ENCODE measurements at regions not wholly inside any gene's neighbourhood (a gene's known extent, or its start where the extent isn't known, plus 50 kb on each side); places are given as distances from the start of the nearest gene placed in this dataset.
A peak's percentile ranks its signal among the peaks of the same experiment; 100 is the strongest.

DNA sequence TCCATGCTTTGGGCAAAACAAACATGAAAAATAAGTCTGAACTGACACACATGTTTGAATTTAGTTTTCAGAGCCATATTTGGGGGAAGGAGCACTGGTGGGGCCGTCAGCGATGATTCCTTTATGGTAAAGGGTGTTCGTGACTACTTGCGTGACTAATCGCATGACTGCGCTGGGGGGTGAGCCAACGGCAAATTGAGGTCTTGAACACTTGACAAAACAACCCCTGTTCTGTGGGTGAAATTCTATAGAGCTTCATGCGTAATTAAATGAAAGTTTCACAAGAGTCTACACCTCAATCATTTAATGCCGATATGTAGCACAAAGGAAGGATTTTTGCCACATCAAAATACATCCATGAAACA lies 127.5 kb upstream of the CYP1B1 start:
- DNase-seq (ENCODE audit: low spot score): no peak

DNA sequence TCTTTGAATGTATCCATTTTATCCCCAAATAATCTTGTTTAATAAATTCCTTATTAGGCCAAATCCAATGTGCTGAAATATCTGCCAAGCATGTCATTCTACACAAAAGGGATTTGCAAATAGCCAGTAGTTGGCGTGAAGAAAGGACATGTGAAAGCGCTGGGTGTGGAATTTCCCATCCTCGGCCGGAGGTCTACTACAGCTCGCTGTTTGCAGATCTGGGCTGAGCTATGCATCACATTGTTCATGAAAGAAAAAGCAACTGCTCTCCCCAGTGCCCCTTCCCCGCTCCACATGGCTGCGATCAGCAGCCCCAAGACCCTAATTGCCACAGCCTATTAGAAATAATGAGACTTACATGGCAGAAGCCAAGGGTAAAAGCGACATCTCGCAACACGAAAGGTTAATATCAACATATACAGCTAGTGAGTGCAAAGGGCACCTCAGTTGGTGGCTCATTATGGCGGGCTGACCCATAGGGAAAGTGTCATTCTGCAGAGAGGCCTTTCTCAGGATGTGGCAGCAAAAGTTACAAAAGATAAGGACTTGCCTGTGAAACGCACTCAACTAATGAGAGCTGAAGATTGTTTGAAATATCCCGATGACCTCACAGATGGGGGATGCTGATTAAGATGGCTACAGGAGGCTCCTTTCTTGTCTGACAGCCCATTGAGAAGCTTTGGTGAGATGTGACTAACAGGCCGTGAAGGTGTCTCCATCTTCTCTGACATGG lies 126.9 kb upstream of the CYP1B1 start:
- no peak for DNase-seq (ENCODE audit: low spot score)

DNA sequence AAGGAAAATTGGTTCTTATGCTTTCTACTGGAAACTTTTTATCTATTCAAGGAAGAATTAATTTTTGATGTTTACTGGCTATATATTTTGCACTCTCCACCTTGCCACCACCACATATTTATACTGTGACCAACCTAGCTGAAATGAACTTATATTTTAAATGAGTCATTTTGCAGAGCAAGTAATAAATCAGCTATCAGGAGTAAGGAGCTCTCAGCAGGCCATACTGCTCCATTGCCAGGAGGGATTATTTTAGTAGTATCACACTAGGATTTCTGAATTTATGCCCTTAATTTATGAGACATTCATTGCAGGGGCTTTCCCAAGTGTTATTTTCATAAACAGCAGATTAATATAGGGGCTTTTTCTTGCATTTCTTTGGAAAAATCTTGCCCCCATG lies 125.8 kb upstream of the CYP1B1 start:
- DNase-seq (ENCODE audit: low spot score): no peak

DNA sequence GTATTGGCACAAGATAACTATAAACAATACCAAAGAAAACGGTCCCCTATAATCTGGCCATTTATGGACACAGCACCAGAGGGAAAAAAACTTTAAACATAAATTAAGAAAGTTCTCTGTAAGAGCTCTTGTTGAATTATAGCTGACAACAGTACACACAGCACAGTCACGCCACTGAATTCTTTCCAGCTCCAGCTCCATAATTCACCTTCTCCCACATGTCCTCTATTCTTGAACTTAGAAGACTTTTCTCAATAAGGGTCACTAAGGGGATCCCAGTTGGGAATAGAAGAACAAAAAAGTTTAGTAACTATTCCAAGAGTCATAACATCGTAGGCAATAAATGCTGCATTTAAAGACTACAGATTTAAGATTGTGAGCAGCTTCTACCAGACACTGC lies 124.6 kb upstream of the CYP1B1 start:
- DNase-seq (ENCODE audit: low spot score): no peak

DNA sequence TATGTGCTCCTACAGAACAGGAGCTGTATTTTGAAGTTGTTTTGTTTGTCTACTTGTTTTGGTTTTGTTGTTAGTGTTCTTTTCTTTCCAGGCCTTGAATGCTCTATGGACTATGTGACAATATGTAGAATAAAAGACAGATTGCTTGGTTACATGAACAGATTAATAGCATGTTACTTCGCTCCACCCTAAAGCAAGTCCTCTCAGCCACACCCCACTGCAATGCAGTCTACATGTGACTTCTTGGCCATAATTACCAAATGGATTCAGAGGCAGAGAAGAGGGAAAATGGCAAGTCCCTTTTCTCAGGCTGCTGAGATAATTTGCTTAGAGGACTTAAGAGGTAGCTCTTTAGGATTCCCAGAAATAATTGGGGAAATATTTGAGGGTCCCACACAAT lies 123.2 kb upstream of the CYP1B1 start:
- no peak for DNase-seq (ENCODE audit: low spot score)

DNA sequence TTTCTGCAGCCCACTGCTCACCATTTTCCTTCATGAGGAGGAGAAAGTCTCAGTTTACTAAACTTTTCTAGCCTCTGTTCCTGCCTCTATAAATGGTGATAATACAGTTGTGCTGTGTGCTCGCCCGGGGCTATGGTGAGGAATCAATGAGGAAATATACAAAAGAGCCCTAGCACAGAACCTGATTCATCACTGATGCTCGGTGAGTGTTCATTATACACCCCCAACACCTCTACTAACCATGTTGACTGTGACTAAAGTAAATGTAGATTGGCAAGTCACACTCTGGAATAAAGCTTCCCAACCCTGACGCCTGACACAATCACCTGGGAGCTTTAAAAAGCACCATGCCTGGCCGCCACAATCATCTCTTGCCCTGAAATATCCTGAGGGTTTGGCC lies 118.8 kb upstream of the CYP1B1 start:
- no peak for DNase-seq (ENCODE audit: low spot score)

DNA sequence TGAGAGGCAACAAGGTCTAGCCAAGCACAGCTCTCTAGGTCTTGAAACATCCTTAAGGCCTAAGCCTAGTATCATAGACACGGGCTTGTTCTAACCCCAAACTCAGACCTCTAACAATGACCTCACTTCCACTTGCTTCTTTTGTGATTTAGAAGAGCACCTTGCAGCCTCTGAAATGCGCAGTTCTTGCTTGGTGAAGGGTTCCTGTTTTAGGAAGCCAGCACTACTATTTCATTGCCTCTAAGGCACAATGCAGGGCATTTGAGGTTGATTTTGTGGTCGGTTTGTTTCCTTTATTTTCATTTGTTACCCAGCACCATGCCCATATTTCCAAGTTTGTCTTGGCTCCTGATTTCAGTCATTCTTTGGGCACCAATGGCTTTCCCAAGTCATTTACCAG lies 117.0 kb upstream of the CYP1B1 start:
- DNase-seq (ENCODE audit: low spot score): no peak

DNA sequence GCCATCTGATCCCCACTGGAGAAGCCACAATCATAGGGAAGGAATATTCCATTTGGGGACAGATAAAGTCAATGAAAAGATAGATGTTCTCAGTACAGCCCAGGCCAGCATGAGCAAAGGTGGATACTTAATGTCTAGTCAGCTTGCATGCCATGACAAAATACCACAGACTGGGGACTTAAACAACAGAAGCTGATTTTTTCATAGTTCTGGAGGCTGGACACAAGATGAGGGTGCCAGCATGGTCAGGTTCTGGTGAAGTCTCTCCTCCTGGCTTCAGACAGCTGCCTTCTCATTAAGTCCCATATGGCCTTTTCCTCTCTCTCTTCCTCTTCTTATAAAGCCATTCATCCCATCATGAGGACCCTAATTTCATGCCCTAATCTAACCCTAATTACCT lies 116.1 kb upstream of the CYP1B1 start:
- DNase-seq (ENCODE audit: low spot score): no peak

DNA sequence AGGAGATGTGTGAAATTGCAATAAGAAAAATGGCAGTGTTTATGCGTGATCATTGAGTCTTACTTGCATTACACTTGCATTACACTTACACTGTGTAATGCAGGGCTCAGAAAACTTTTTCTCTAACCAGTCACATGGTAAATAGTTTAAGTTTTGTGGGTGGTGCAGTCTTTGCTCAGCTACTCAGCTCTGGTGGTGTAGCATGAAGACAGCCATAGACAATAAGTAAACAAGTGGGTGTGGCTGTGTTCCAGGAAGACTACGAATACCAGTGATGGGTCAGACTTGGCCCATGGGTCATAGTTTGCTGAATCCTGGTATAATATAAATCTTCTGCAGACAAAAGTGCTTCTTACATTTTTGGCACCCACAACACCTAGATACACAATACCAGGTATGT lies 115.6 kb upstream of the CYP1B1 start:
- DNase-seq (ENCODE audit: low spot score): no peak

DNA sequence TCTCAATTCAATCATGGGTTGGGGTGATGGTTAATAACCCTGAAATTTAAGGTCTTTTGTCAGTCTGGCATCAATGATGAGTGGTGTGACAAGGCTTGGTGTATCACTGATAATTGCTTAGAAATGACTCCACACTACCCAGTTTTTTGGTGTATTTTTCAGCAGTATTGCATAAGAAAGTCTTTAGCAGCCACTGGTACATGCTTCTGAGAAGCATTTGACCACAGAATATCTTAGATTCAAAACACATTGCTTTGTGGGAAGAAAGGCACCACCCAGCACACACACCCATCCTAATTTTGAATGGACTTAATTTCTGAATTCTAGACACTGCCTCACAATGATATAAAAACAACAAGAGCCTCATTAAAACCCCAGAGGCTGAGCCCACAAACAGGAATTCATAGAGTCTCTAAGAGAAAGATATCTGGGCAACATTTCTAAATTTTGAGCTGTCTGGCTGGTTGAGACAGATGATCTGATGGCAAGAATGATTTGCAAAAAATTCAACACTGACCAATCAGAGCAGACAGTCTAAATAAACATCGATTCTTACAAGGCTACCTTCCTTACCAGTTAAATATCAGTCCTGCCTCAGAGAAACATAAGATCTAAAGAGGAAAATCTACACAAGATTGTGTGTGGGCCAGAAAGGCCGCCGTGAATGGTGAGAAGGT lies 114.7 kb upstream of the CYP1B1 start:
- DNase-seq (ENCODE audit: low spot score): no peak

DNA sequence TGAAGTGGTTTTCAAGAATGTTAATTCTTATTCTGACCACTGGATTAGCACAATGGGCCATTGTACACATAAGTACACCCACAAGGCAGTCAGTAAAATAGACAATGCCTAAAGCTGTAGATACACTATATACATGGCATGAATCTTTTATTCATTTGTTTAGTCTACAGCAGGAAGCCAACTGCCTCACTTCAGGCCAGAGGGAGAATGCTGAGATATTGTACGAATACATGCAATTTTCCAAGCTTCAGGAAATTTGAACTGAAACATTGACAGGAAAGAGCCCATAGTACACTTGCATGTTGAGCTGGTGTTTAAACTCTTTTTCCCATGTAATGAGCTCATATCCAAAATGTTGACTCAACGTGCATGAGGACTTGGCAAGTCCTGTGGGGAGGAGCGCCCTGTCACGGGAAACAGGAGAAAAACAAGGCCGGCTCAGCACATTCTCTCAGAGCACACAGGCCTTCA lies 111.6 kb upstream of the CYP1B1 start:
- peak; percentile 81 for DNase-seq (ENCODE audit: low spot score)

DNA sequence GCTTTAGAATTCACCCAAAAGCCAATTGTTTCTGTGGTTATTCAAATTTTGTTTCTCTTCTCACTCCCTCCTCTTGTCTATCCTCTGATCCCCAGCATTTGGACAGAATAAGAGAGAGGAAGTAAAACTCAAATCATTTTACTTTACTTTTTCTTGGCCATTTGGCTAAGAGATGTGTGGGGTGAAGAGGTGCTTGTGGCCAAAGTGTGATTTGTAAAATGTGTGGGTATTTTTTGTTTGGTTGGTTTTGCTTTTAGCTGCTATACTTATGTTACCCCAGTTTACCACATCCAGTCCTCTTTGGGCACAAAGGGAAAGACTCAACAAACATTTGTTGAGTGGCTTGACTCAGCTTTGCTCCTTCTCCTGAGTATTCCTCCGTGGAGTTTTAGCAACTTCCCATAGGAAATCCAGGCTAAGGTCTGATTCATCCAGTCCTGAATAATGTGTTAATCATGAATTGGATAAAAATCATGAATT lies 109.1 kb upstream of the CYP1B1 start:
- no peak for DNase-seq (ENCODE audit: low spot score)

DNA sequence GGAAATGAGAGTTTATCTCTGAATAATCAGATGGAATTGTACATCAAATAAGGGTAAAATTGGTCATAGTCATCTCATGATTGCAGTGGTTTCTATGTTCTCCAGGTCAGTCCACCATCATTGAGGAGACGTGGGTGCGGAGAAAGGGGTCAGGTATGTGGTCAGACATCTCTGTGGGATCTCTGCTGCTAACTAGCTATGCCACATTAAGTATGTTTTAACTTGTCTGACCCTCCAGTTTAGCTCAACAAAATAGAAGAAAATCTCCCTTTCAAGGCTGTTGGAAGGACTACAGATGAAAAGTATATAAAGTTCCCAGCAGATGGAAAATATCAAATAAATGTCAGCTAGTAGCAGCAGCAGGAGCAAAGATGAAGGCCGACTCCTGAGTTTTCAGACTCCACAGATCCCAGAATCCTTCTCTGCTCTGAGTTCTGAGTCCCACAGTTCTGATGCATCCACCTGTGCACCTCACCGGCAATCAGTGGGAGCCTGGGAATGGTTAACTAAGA lies 106.6 kb upstream of the CYP1B1 start:
- DNase-seq (ENCODE audit: low spot score): no peak

DNA sequence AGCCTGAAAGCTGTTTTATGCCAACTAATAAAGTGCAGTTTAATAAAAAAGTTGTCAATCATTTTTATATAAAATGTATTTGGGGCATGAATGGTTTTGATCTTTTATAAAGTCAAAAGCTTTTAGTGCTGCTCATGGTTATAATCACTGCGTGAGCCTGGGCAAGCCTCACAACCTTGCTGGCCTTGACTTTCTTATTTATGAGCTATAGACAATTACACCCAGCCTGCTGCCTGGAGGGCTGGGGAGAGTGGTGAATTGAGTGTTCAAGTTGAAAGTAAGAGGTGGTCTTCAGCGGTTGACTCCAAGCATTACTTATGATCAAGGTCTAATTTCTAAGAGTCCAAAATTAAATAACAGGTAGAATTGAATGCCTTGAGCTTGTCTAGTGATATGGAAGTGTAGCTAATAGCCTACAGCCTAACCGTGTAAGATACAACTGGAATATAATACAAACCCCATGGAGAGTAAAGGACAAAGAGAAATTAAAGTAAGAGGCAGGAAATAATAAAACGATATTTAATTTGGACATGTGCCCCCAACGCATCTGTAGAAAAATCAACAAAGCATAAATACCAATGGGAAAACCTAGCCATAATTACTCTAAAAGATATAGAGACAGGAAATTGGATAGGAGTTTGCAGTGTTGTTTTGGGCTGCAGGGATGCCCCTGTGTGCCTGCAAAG lies 106.0 kb upstream of the CYP1B1 start:
- DNase-seq (ENCODE audit: low spot score): no peak

DNA sequence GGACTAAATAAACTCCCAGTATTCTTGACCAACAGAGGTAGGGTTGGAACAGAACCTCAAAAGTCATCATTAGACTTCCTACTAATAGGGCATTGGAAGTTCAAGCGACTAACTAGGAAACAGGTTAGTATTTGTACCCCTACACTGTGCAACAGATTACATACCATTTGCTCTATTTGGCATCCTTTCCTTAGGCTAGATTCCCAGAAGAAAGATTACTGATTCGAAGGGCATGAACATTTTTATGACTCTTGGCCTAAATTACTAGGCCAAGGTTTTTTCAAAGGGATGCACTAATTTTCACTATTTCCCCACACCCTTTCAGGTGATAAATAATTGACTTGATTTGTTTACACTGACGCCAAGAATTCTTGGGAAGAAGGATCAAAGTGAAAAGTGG lies 104.8 kb upstream of the CYP1B1 start:
- no peak for DNase-seq (ENCODE audit: low spot score)

DNA sequence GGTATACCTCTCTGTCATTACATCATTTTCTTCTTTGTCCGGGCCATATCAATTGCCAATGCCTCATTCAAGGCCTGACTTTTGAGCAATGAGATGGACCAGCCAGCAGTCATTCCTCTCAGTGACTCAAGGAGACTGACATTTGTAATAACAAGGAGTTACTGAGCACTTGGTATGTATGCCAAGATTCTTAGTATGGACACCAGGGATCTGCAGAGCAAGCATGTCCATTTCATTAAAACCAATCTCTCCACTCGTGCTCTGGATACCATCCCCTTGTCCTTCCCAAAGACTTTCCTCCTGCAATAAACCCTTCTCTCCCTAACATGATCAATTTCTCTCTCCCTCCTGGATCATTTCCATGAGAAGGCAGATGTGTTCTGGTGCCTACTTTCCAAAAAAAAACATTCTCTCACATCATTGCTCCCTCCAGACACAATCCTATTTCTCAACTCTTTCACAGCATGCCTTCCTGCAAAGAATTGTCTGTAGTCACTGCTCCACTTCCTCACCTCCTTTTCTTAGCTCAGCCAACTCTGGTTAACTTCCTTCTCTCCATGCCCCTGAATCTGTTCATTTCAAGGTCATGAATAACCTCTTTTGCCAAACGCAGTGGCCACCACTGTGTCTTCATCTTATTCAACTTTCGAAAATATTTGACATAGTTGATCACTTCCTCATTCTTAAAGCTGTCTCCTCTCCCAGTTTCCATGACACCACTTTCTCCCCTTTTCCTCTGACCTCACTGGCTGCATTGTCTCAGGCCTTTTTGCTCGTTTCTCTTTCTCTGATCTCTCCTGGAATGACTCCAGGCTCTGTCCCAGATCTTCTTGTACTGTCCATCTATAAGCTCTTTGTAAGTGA lies 102.8 kb upstream of the CYP1B1 start:
- peak; percentile 90 for DNase-seq (ENCODE audit: low spot score)

DNA sequence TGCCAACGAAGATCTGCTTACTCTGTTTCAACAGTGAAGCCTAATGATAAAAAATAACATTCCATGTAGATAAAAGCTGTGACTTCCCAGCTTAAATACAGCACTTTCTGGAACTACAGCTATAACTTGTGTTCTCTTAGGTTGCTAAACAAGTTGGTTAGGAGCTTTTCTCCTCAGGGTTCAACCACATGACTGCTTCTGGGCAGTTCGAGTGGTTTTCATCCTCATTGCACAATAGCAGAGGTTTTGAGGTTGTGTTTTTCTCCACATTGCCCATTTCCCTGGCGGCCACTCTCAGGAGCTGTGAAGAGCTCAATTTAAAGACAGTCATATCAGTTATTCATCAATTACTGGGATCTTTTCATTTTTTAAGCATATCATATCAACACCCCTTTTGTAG lies 102.2 kb upstream of the CYP1B1 start:
- no peak for DNase-seq (ENCODE audit: low spot score)

DNA sequence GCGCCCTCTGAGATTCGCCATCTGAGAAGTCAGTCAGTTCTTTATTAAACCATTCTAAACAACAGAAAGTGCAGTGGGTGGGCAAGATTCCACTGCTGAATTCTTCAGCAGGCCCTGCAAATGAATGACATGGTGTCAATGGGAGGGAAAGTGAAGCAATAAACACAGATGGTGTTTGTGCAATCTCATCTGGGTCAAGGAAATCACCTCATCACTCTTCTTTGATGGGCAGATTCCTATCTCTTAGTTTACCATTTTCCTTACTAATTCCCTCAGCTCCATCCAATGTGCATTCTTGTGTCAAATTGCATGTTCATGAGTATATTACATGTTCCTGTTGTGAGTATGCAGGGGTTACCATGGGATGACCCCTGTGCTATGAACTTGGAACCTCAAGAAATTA lies 100.7 kb upstream of the CYP1B1 start:
- DNase-seq (ENCODE audit: low spot score): no peak

DNA sequence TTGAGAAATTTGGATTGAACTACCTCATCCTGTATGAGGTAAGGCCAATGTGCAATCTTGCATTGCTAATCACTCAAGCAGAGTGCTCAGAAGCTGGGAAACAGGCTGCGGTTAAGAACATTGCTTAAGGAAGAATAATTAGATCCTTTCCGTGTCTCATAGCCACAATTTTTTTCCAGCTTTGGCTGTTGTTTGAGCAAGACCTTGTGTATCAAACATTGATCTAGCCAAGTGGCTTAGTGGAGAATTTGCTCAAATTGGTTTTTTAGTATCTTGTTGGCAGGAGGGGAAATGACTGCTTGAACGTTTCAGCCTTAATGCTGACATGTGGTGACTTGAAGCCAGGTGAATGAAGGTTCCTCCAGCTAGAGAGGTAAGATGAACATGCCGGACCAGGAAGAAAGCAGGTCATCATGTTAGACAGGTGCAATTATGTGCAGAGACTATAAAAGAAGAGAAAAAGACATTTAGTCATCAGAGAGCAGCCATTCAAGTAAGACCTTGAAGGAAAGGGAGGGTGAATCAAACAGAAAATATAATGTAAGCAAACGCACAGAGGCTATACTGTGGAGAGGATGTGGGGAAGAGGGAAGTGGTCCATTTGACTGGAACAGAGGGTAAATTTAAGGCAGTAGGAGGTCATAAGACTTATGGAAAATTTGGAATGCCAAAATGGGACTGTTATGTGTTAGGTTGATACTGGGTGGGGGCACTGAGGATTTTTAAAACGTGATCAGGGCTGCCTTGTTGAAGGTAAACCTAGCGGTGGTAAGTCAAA lies 98.9 kb upstream of the CYP1B1 start:
- no peak for DNase-seq (ENCODE audit: low spot score)

DNA sequence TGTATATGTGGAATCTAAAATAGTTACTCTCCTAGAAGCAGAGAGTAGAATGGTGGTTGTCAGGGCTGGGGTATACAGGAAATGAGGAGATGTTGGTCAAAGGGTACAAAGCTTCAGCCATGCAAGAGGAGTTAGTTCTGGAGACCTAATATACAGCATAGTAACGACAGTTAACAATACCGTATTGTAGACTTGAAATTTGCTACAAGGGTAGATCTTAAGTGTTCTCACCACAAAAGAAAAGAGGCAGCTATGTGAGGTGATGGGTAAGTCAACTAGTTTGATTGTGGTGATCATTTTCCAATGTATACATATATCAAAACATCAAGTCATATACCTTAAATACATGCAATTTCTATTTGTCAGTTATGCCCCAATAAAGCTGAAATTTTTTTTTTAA lies 98.2 kb upstream of the CYP1B1 start:
- DNase-seq (ENCODE audit: low spot score): no peak

DNA sequence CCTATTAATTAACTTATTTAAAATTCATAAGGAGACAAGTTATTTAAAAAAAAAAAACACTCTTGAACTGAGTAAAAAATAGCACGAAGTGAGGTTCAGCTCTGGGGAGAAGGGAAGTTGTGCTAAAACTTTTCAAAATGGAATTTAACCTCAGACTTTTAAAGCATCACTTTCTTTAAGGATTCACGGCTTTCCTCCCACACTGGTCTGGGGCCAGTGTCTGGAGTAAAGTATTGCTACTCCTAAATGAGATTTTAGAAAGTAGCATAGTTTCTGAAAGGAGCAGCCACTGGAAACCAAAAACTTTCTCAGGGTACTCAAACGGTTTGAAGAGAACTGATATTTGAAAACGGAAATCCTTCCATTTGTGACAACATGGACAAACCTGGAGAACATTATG lies 97.7 kb upstream of the CYP1B1 start:
- no peak for DNase-seq (ENCODE audit: low spot score)
